ENCODE measurements at regions not wholly inside any gene's neighbourhood (a gene's known extent, or its start where the extent isn't known, plus 50 kb on each side); places are given as distances from the start of the nearest gene placed in this dataset.

- ChIA-PET POLR2A (ENCODE audit: unreplicated experiment) (no interaction called here), CTCF (no interaction called here)
- H3K4me2 ChIP-seq = no peak overlapping the region
- H3K27me3 ChIP-seq (ENCODE audit: insufficient read depth, low read depth) = peaks cover 21% of the 10 kb centered on the region; the same call in 1 of the 2 replicates
- no peak for DNase-seq
- TF ChIP-seq EZH2 (IDR thresholded peaks at IDR 0.05; ENCODE audit: low read depth) (no peak), CTCF (conservative IDR thresholded peaks at IDR 0.05) (no peak)
- H2AFZ ChIP-seq = no peak overlapping the region
- no peak overlapping the region for H3K27ac ChIP-seq
- intact Hi-C loops (cut with micrococcal nuclease; ENCODE audit: unreplicated experiment) = no loop called here
- H3K79me2 ChIP-seq (ENCODE audit: low read depth) = no peaks in the 10 kb centered on the region
- no peaks in the 10 kb centered on the region for H3F3A ChIP-seq (ENCODE audit: insufficient read depth, low read depth)
- H3K36me3 ChIP-seq (ENCODE audit: low read depth) = no peaks in the 10 kb centered on the region
- no peak overlapping the region for H3K4me3 ChIP-seq
- H3K9me2 ChIP-seq (ENCODE audit: insufficient read depth) = no peaks in the 10 kb centered on the region
- no TSS peak for BruUV-seq (replicated peaks)
- no peaks in the 10 kb centered on the region for H4K20me1 ChIP-seq (ENCODE audit: insufficient read depth)
- no peaks in the 10 kb centered on the region for H3K4me1 ChIP-seq (replicated peaks; ENCODE audit: insufficient read depth)
- no peaks in the 10 kb centered on the region for H3K9me3 ChIP-seq (ENCODE audit: insufficient read depth, low read depth)
Observed at GRCh38 chr2:107148496-107148895, 262.5 kb upstream of the ST6GAL2 start.

GRCh38 chr2:107160640-107161239 is 274.8 kb upstream of the ST6GAL2 start:
- no peaks in the 10 kb centered on the region for H3F3A ChIP-seq (ENCODE audit: insufficient read depth, low read depth)
- no peak for DNase-seq
- no peaks in the 10 kb centered on the region for H3K9me2 ChIP-seq (ENCODE audit: insufficient read depth)
- H2AFZ ChIP-seq = no peak overlapping the region
- no peaks in the 10 kb centered on the region for H3K79me2 ChIP-seq (ENCODE audit: low read depth)
- ChIA-PET CTCF (no interaction called here), POLR2A (ENCODE audit: unreplicated experiment) (no interaction called here)
- H3K4me3 ChIP-seq = no peak overlapping the region
- TF ChIP-seq EZH2 (IDR thresholded peaks at IDR 0.05; ENCODE audit: low read depth) = no peak
- no peak for TF ChIP-seq CTCF (conservative IDR thresholded peaks at IDR 0.05)
- no peak overlapping the region for H3K4me2 ChIP-seq
- no peaks in the 10 kb centered on the region for H4K20me1 ChIP-seq (ENCODE audit: insufficient read depth)
- no peaks in the 10 kb centered on the region for H3K4me1 ChIP-seq (replicated peaks; ENCODE audit: insufficient read depth)
- no peaks in the 10 kb centered on the region for H3K36me3 ChIP-seq (ENCODE audit: low read depth)
- intact Hi-C loops (cut with micrococcal nuclease; ENCODE audit: unreplicated experiment) = no loop called here
- BruUV-seq (replicated peaks) = no TSS peak
- no peaks in the 10 kb centered on the region for H3K9me3 ChIP-seq (ENCODE audit: insufficient read depth, low read depth)
- no peak overlapping the region for H3K27ac ChIP-seq
- H3K27me3 ChIP-seq (ENCODE audit: insufficient read depth, low read depth) = no peaks in the 10 kb centered on the region

- Histone ChIP-seq H3K27ac (no peak overlapping the region), H3K9me3 (ENCODE audit: insufficient read depth, low read depth) (no peaks in the 10 kb centered on the region), H3F3A (ENCODE audit: insufficient read depth, low read depth) (no peaks in the 10 kb centered on the region), H3K36me3 (ENCODE audit: low read depth) (no peaks in the 10 kb centered on the region), H3K4me1 (replicated peaks; ENCODE audit: insufficient read depth) (no peaks in the 10 kb centered on the region), H4K20me1 (ENCODE audit: insufficient read depth) (no peaks in the 10 kb centered on the region), H2AFZ (no peak overlapping the region), H3K9me2 (ENCODE audit: insufficient read depth) (no peaks in the 10 kb centered on the region), H3K79me2 (ENCODE audit: low read depth) (no peaks in the 10 kb centered on the region), H3K27me3 (ENCODE audit: insufficient read depth, low read depth) (peaks cover 10% of the 10 kb centered on the region; the same call in 1 of the 2 replicates), H3K4me2 (no peak overlapping the region), H3K4me3 (no peak overlapping the region)
- intact Hi-C loops (cut with micrococcal nuclease; ENCODE audit: unreplicated experiment) = no loop called here
- CTCF ChIA-PET = no interaction called here
- POLR2A ChIA-PET (ENCODE audit: unreplicated experiment) = no interaction called here
- no TSS peak for BruUV-seq (replicated peaks)
- no peak for DNase-seq
- no peak for TF ChIP-seq EZH2 (IDR thresholded peaks at IDR 0.05; ENCODE audit: low read depth)
Observed at GRCh38 chr2:107168141-107168540, 282.2 kb upstream of the ST6GAL2 start.

GRCh38 chr2:107174171-107174570 is 288.2 kb upstream of the ST6GAL2 start:
- no peaks in the 10 kb centered on the region for H3K36me3 ChIP-seq (ENCODE audit: low read depth)
- no peak overlapping the region for H3K4me3 ChIP-seq
- no peaks in the 10 kb centered on the region for H3K79me2 ChIP-seq (ENCODE audit: low read depth)
- ChIA-PET CTCF (no interaction called here), POLR2A (ENCODE audit: unreplicated experiment) (no interaction called here)
- no peaks in the 10 kb centered on the region for H3K4me1 ChIP-seq (replicated peaks; ENCODE audit: insufficient read depth)
- H2AFZ ChIP-seq = no peak overlapping the region
- no peak for DNase-seq
- H4K20me1 ChIP-seq (ENCODE audit: insufficient read depth) = no peaks in the 10 kb centered on the region
- intact Hi-C loops (cut with micrococcal nuclease; ENCODE audit: unreplicated experiment) = no loop called here
- no peak overlapping the region for H3K27ac ChIP-seq
- no peaks in the 10 kb centered on the region for H3K9me3 ChIP-seq (ENCODE audit: insufficient read depth, low read depth)
- no peak for TF ChIP-seq EZH2 (IDR thresholded peaks at IDR 0.05; ENCODE audit: low read depth)
- no peak for TF ChIP-seq CTCF (conservative IDR thresholded peaks at IDR 0.05)
- BruUV-seq (replicated peaks) = no TSS peak
- H3K27me3 ChIP-seq (ENCODE audit: insufficient read depth, low read depth) = peaks cover 19% of the 10 kb centered on the region
- H3F3A ChIP-seq (ENCODE audit: insufficient read depth, low read depth) = no peaks in the 10 kb centered on the region
- H3K9me2 ChIP-seq (ENCODE audit: insufficient read depth) = no peaks in the 10 kb centered on the region
- no peak overlapping the region for H3K4me2 ChIP-seq
